K562 (cell line): ENCODE measurements at regions not wholly inside any gene's neighbourhood (a gene's known extent, or its start where the extent isn't known, plus 50 kb on each side); places are given as distances from the start of the nearest gene placed in this dataset.
A peak's percentile ranks its signal among the peaks of the same experiment; 100 is the strongest.

ENCODE experiments used
- ESRRB ChIP-seq: fragments of 250-450 bp; sonication (Bioruptor Pico); IDR thresholded peaks from 2 replicates; pipeline ENCODE4 v1.5.0; 2020; ENCODE audit warnings: mild to moderate bottlenecking, moderate library complexity, borderline replicate concordance
- GATA2 ChIP-seq: sonication (generic); formaldehyde crosslinking; IDR thresholded peaks from 2 replicates; pipeline ENCODE4 v1.4.0; 2020; ENCODE audit warnings: mild to moderate bottlenecking, missing genetic modification reagents
- GTF2A2 ChIP-seq: IDR thresholded peaks from 2 replicates; pipeline ENCODE4 v1.6.1; 2016; ENCODE audit warnings: mild to moderate bottlenecking, missing genetic modification characterization, missing compliant biosample characterization
- HMGXB4 ChIP-seq: sonication (generic); formaldehyde crosslinking; IDR thresholded peaks from 2 replicates; pipeline ENCODE4 v1.8.1; 2023; ENCODE audit warnings: mild to moderate bottlenecking, missing genetic modification reagents
- KLF16 ChIP-seq: IDR thresholded peaks from 2 replicates; pipeline ENCODE4 v1.6.1; 2016; ENCODE audit warnings: antibody characterized with exemption
- LEF1 ChIP-seq: fragments of 450-650 bp; IDR thresholded peaks from 2 replicates; pipeline ENCODE4 v1.6.1; 2016; ENCODE audit warnings: mild to moderate bottlenecking
- MAFG ChIP-seq: fragments of 450-650 bp; conservative IDR thresholded peaks from 2 replicates; pipeline ENCODE4 v1.6.1; 2016; ENCODE audit warnings: missing genetic modification characterization, missing compliant biosample characterization
- MCM5 ChIP-seq: fragments of 450-650 bp; IDR thresholded peaks from 2 replicates; pipeline ENCODE4 v1.6.1; 2016; ENCODE audit warnings: low read depth
- MECOM ChIP-seq: fragments of 250-450 bp; sonication (Bioruptor Pico); IDR thresholded peaks from 2 replicates; pipeline ENCODE4 v1.8.0; 2022; ENCODE audit warnings: inconsistent platforms
- MYNN ChIP-seq, 2 experiments: sonication (generic); formaldehyde crosslinking in 1 of 2; IDR thresholded peaks; 2 replicates each; pipeline versions ENCODE4 v1.5.0 to v1.6.1; 2016 to 2020; ENCODE audit warnings: antibody characterized with exemption in 1 of 2, missing genetic modification reagents in 1 of 2
- NFE2 ChIP-seq: IDR thresholded peaks from 2 replicates; pipeline ENCODE4 v1.6.1; 2014; ENCODE audit warnings: antibody characterized with exemption, low read depth
- NFIC ChIP-seq: fragments of 450-650 bp; IDR thresholded peaks from 2 replicates; pipeline ENCODE4 v1.6.1; 2017; ENCODE audit warnings: mild to moderate bottlenecking, inconsistent platforms
- NR0B1 ChIP-seq: fragments of 450-650 bp; IDR thresholded peaks from one replicate; pipeline ENCODE4 v1.6.1; 2018; ENCODE audit warnings: mild to moderate bottlenecking, moderate library complexity; ENCODE audit not compliant: partially characterized antibody
- NR2C2 ChIP-seq, 2 experiments: fragments of 200-800 bp in 1 of 2; sonication (Bioruptor generic) in 1 of 2; sonication (generic) in 1 of 2; formaldehyde crosslinking in 1 of 2; IDR thresholded peaks; 2 replicates each; pipeline versions ENCODE4 v1.6.1 to v1.8.0; 2016 to 2022; ENCODE audit warnings: mild to moderate bottlenecking in 1 of 2, missing compliant biosample characterization in 1 of 2, missing genetic modification characterization in 1 of 2, missing genetic modification reagents in 1 of 2
- RAD21 ChIP-seq, 2 experiments: fragments of 250-450 bp in 1 of 2; fragments of 450-650 bp in 1 of 2; sonication (Bioruptor Pico) in 1 of 2; formaldehyde crosslinking in 1 of 2; IDR thresholded peaks in 1 of 2; conservative IDR thresholded peaks in 1 of 2; 2 replicates each; pipeline versions ENCODE4 v1.4.0 to v1.8.0; 2020 to 2022; ENCODE audit warnings: mild to moderate bottlenecking in 2 of 2, moderate library complexity in 1 of 2
- RBM25 ChIP-seq: fragments of 200-400 bp; formaldehyde crosslinking; IDR thresholded peaks from 2 replicates; pipeline ENCODE4 v1.6.1; 2018; ENCODE audit warnings: low read length, low read depth, moderate library complexity; ENCODE audit not compliant: severe bottlenecking
- SPI1 ChIP-seq: IDR thresholded peaks from 2 replicates; pipeline ENCODE4 v1.6.1; 2011; ENCODE audit warnings: low read depth, low read length, control low read depth, borderline replicate concordance
- TEAD4 ChIP-seq, 2 experiments: sonication (generic) in 1 of 2; formaldehyde crosslinking in 1 of 2; IDR thresholded peaks; 2 replicates each; pipeline versions ENCODE4 v1.6.1 to v1.8.0; 2012 to 2022; ENCODE audit warnings: borderline replicate concordance in 1 of 2, inconsistent platforms in 1 of 2, low read length in 1 of 2, mild to moderate bottlenecking in 1 of 2, missing genetic modification reagents in 1 of 2
- U2AF2 ChIP-seq: fragments of 200-400 bp; formaldehyde crosslinking; optimal IDR thresholded peaks from 2 replicates; pipeline ENCODE3; 2017; ENCODE audit warnings: low read depth, mild to moderate bottlenecking, low read length
- XRCC3 ChIP-seq: fragments of 450-650 bp; IDR thresholded peaks from 2 replicates; pipeline ENCODE4 v1.6.1; 2017; ENCODE audit warnings: mild to moderate bottlenecking, moderate library complexity
- ZBTB8A ChIP-seq: fragments of 450-650 bp; IDR thresholded peaks from 2 replicates; pipeline ENCODE4 v1.6.1; 2018; ENCODE audit warnings: mild to moderate bottlenecking, moderate library complexity; ENCODE audit not compliant: partially characterized antibody
- ZC3H11A ChIP-seq: IDR thresholded peaks from 2 replicates; pipeline ENCODE4 v1.6.1; 2012; ENCODE audit warnings: low read depth, low read length, improper control_type of control experiment
- ZNF347 ChIP-seq: fragments of 450-650 bp; formaldehyde crosslinking; IDR thresholded peaks from 2 replicates; pipeline ENCODE4 v1.4.0; 2020; ENCODE audit warnings: low read depth, mild to moderate bottlenecking, moderate library complexity
- ZNF41 ChIP-seq: fragments of 250-450 bp; sonication (Bioruptor Pico); conservative IDR thresholded peaks from 2 replicates; pipeline ENCODE4 v1.4.0; 2020; ENCODE audit warnings: mild to moderate bottlenecking
- ZNF589 ChIP-seq: fragments of 200-800 bp; sonication (Bioruptor generic); IDR thresholded peaks from 2 replicates; pipeline ENCODE4 v1.6.1; 2016; ENCODE audit warnings: low read depth, missing genetic modification characterization, missing compliant biosample characterization
- TF ChIP-seq, protein P1 (sequence below): sonication (generic); formaldehyde crosslinking; IDR thresholded peaks from 2 replicates; pipeline ENCODE4 v1.5.0; 2020; ENCODE audit warnings: missing genetic modification reagents

DNA sequence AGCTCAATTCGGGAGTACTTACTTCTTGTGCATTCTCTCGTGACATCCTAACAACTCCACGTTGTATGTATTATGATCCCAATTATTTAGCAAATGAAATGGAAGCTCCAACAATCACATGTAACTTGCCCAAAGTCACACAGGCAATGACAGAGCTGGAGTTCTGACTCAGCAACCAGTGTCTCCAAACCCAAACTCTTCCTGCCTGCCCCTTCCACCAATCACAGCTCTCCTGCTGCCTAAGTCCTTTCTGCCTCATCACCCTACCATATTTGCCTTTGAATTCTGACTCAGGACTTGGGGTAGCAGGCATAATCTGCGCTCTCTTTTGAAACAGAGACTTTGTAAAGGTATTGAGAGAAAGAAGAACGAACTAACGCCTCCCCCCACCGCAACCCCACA is 245.2 kb upstream of the MAF start (continued):
- TF ChIP-seq HMGXB4 (CRISPR knock-in tag) (no peak), MECOM (CRISPR knock-in tag) (no peak; the same call in 1 of the 2 replicates), ZNF41 (CRISPR knock-in tag) (no peak), MAFG (tag) (peak; percentile 97), KLF16 (no peak), NFIC (no peak), ZNF347 (no peak), ZBTB8A (no peak), XRCC3 (no peak), ESRRB (CRISPR knock-in tag) (no peak), GTF2A2 (tag) (no peak), NR0B1 (no peak), RBM25 (no peak), TEAD4 (IDR thresholded peaks at IDR 0.05; ENCODE audit: low read length) (peak; percentile 46; the same call in 1 of the 2 replicates), TEAD4 (CRISPR knock-in tag; IDR thresholded peaks at IDR 0.05; ENCODE audit: borderline replicate concordance) (no peak), ZNF589 (CRISPR knock-in tag) (no peak), LEF1 (no peak), NFE2 (peak; percentile 98), MYNN (IDR thresholded peaks at IDR 0.05) (no peak), MYNN (CRISPR knock-in tag; IDR thresholded peaks at IDR 0.05) (no peak), RAD21 (CRISPR knock-in tag; conservative IDR thresholded peaks at IDR 0.05 in 1 of 2, IDR thresholded peaks at IDR 0.05 in 1 of 2) (peak in 1 of 2 experiments; percentile 16; a peak in 1 of 4 replicates), GATA2 (CRISPR knock-in tag) (no peak), U2AF2 (no peak), MCM5 (no peak), NR2C2 (CRISPR knock-in tag; IDR thresholded peaks at IDR 0.05) (no peak), NR2C2 (tag; IDR thresholded peaks at IDR 0.05) (peak; percentile 57), SPI1 (no peak), ZC3H11A (no peak)
- TF ChIP-seq, protein P1, sequence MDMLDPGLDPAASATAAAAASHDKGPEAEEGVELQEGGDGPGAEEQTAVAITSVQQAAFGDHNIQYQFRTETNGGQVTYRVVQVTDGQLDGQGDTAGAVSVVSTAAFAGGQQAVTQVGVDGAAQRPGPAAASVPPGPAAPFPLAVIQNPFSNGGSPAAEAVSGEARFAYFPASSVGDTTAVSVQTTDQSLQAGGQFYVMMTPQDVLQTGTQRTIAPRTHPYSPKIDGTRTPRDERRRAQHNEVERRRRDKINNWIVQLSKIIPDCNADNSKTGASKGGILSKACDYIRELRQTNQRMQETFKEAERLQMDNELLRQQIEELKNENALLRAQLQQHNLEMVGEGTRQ, result no peak
